Stimulated activated CD4-positive, alpha-beta T cell treated with anti-CD3 and anti-CD28 coated beads, Interleukin-12 subunit alpha, Interleukin-12 subunit beta, amount 100 ng/mL, for 24 hours (primary cell): ENCODE measurements at regions not wholly inside any gene's neighbourhood (a gene's known extent, or its start where the extent isn't known, plus 50 kb on each side); places are given as distances from the start of the nearest gene placed in this dataset.
"Not testable (repeated sequence)": the region's sequence is repeated elsewhere in the genome, so short reads cannot be mapped to it uniquely, and the experiment has no call there.

Source experiments
- DNase-seq, 2 experiments: peaks; one replicate each; pipeline ENCODE4 v3.0.0-alpha.2; 2020; ENCODE audit warnings: low read depth in 2 of 2

- DNase-seq, result no peak
Observed at GRCh38 chr12:88833641-88834116, 253.4 kb upstream of the KITLG start.

DNA sequence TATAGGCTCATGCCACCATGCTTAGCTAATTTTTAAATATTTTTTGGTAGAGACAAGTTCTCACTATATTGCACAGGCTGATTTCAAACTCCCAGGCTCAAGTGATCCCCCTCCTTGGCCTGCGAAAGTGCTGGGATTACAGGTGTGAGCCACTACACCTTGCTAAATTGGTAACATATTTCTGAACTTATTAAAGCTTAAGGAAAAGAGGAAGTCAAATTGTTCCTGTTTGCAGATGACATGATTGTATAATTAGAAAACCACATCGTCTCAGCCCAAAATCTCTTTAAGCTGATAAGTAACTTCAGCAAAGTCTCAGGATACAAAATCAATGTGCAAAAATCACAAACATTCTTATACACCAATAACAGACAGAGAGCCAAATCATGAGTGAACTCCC, 248.3 kb upstream of the KITLG start:
- DNase-seq, result not testable (repeated sequence)

GRCh38 chr12:88820012-88820411, 239.7 kb upstream of the KITLG start:
- no peak for DNase-seq

GRCh38 chr12:88816201-88816600, 235.9 kb upstream of the KITLG start:
- DNase-seq, result no peak

DNA sequence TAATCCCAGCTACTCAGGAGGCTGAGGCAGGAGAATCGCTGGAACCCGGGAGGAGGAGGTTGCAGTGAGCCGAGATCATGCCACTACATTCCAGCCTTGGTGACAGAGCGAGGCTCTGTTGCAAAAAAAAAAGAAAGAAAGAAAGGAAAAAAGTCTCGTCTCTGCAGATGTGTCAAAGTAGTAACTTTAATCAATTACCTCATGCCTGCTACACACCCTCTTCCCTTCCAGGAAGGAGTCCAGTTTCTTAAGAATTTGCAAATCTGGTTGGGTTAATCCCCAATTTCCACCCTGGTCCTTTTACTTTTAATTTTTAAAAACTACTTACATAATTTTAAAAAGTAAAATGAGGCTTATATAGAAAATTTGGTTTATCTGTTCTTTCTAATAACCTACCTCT, 234.5 kb upstream of the KITLG start:
- DNase-seq, result no peak

- DNase-seq, result no peak
Observed at GRCh38 chr12:88812610-88813009, 232.3 kb upstream of the KITLG start.

DNA sequence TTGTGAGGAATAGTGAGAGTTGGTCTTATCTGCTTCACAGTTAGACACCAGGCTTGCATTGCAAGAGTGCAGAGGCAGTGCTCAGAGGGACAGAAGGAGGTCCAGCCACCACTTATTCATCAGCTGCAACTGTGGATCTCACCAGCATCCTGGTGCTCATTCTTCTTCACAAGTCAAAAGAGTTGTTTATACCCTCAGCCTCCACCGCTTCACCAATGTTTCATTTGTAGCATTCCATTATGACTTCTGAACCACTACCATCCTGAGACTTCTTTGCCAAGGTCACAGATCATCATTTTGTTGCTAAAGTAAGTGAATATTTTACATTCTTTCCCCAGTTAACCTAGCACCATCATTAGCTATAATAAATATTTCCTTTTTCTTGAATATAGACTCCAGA, 230.5 kb upstream of the KITLG start:
- no peak for DNase-seq

DNA sequence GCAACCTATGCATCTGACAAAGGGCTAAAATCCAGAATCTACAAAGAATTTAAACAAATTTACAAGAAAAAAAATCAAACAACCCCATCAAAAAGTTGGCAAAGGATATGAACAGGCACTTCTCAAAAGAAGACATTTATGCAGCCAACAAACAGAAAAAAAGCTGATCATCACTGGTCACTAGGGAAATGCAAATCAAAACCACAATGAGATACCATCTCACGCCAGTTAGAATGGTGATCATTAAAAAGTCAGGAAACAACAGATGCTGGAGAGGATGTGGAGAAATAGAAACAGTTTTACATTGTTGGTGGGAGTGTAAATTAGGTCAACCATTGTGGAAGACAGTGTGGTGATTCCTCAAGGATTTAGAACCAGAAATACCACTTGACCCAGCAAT, 229.6 kb upstream of the KITLG start:
- not testable (repeated sequence) for DNase-seq

DNA sequence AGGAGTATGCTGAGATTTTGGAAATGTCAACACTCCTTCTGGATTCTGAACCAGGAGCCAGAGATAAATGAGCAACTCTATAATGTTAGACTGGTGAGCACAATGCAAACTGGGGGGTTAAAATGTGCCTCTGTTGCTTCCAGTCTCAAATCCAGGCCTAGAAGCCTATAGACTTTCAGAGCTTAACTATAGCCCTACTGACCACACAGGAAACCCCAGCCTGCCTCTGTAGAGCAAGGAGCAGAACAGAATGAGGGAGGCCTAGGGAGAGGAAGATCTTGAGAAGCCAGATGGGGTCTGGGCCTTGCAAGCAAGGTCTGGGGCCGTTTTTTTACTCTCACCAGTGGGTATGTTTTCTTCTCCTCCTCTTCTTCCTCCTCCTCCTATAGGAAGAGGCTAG, 225.4 kb upstream of the KITLG start:
- DNase-seq, result no peak

- DNase-seq, result no peak
Observed at GRCh38 chr12:88805286-88805685, 225.0 kb upstream of the KITLG start.

DNA sequence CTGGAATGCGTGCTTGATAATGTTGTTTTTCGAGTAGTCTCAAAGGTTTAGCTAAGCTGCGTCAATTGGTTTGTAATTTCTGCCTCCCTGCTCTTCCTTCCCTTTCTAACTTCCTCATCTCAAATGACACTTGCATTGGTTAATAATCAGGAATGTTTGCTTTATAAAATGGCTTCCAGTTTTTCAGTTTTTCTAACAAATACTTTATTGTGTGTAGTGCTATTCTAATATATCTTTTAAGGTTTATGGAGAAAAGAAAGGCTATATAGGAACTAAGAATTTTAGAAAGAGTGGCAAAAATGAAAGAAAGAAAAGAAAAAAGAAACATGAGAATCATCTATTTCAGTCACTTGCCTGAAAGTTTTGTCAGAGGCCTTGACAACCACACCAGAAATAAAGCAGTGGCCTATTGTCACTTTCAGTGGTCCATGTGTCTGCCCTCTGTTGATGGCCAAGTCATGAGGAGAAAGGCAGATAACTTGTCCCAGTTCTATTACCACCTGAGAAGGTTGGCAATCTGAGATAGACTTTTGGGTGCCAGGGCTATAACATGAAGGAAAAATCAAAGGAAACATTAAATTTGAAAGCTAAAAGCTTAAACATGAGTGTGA, 221.9 kb upstream of the KITLG start:
- DNase-seq, result no peak

DNA sequence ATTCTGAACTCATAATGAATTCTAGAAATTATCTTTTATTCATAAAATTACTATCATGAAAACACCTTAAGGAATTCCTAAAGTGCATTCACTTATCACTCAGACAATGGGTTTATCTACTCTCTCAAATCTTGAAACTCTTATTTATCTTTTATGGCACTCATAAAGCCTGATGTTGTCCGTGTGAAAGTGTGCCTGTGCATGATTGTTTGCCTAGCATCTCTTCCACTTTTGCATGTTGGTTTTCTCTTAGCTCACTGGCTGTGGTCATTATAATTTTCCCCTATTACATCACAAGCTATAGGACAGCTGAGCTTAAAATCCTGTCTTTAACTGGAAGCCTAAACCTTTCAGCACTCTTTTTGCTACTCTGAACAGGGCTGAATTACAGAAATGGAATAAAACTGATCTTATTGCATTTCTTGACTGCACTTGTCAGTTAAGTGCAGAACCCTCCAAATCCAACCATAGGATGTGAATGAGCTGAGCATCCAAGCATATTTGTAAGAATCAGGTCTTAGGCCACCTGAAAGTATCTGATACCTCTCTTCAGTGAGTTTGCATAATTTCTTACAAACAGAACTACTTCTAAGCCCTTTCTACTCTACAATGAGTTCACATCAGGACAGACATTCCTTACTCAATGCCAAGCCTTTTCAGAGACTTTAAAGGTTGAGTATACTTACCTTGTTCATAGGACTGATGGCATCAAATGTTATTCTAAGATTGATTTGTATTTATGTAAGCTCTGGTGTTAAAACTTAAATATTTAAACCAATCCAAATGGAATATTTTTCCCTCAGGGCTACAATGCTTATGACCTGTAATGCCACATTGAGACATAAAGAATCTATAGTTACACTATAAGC, 221.2 kb upstream of the KITLG start:
- DNase-seq, result no peak

- no peak for DNase-seq
Observed at GRCh38 chr12:88793096-88793495, 212.8 kb upstream of the KITLG start.

GRCh38 chr12:88790231-88790630, 210.0 kb upstream of the KITLG start:
- no peak for DNase-seq

DNA sequence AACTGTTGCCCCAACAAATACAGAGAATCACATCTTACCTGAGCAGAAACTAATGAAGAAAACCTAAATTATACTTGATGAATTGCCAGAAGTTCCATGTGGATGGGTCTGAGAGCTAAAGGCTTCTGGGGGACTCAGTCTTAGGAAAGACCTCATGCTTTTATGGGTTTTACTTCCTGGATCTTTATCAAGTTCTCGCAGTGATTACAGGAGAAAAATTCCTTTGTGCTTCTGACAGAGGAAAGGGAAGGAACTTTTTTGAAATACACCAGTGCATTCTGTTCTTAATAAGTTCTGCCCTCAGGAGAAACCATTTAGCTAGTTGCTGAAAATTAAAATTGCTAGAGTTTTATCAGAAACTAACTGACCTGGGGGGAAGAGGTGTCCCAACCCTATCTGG, 203.9 kb upstream of the KITLG start:
- DNase-seq, result no peak

DNA sequence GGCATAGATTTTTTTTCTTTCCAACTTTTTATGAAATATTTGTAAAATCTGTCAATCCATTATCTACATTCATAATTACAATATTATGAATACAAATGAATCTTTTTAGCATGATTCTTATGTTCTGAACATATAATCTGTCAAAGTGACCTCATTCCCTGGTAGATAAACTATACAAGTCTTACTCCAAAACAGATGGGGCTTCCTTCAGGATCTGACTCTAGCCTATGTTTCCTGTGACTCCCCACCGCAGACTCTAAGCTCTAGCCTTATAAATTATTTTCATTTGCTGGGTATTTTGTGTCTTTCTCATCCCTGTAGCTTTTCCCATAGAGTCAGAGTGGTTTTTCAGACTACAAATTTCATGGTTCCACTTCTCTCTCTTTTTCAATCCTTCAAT, 202.1 kb upstream of the KITLG start:
- no peak for DNase-seq

GRCh38 chr12:88781909-88782308, 201.6 kb upstream of the KITLG start:
- DNase-seq, result no peak

GRCh38 chr12:88778064-88778463, 197.8 kb upstream of the KITLG start:
- no peak for DNase-seq

GRCh38 chr12:88775742-88776151, 195.5 kb upstream of the KITLG start:
- no peak for DNase-seq

- DNase-seq, result no peak
Observed at GRCh38 chr12:88767699-88768098, 187.4 kb upstream of the KITLG start.

DNA sequence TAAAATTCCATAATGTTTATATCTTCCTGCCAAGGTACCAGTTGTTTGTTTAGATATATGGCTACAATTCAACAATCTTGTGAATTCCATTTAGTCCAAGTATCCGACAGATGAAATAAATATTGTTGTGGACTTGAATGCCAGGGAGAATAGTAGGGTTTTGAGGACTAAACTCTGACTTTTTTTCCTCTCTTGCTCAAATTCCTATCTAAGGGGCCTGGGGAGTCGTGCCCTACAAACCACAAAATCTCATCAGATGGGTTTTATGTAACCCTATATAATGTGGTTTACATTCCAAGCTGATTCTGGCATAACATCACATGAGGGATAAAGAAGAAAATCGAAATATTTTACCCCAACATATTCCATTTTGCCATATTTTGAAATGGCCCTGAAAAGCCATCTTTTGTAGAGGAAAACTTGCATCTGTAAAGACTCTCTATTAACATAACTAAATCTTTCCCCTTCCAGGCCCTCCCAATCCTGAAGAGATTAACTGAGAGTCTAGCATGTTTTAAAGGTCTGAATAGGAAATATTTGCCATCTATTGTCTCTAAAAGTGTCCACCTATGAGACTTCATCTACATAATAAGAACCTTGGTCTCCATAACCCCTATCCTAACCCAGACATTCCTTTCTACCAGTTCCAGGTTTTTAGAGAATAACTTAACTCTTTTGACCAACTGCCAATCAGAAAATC, 184.7 kb upstream of the KITLG start:
- DNase-seq, result no peak

- no peak for DNase-seq
Observed at GRCh38 chr12:88763536-88764100, 183.3 kb upstream of the KITLG start.
